ENCODE measurements at regions not wholly inside any gene's neighbourhood (a gene's known extent, or its start where the extent isn't known, plus 50 kb on each side); places are given as distances from the start of the nearest gene placed in this dataset.
"Not testable (repeated sequence)": the region's sequence is repeated elsewhere in the genome, so short reads cannot be mapped to it uniquely, and the experiment has no call there.

DNA sequence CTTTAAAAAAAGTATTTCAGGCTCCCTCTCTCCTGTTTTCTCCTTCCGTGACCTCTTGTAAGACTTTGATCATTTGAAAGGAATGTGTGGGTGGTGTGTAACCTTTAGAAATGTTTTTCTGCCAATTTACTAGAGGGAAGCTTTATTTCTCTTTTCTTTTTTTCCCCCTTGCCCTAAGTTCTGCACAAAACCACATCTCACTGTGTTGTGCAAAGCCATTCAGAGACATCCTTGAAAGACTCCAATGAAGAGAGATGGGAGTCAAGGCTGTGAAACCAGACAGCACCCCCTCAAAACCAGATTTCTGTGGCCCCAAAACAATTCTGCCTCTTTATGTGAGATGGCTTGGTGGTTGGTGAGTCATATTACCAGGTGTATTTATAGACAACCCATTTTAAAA lies 184.6 kb upstream of the ERBB4 start:
- TF ChIP-seq CTCF (IDR thresholded peaks at IDR 0.05): no peak
- no peak overlapping the region for H3K27ac ChIP-seq
- no peak for DNase-seq
- H3K36me3 ChIP-seq: no peaks in the 10 kb centered on the region
- WGBS, 2 donors: 64 to 82% methylated on average over 1 of the region's 1 CpG
- no peak for ATAC-seq
- H3K27me3 ChIP-seq: no peaks in the 10 kb centered on the region
- H3K9me3 ChIP-seq: peaks cover 0 to 5% (median 0%) of the 10 kb centered on the region in 11 donors
- H3K4me3 ChIP-seq: no peak overlapping the region
- no peaks in the 10 kb centered on the region for H3K4me1 ChIP-seq
- intact Hi-C loops (cut with DNase I): no loop called here

DNA sequence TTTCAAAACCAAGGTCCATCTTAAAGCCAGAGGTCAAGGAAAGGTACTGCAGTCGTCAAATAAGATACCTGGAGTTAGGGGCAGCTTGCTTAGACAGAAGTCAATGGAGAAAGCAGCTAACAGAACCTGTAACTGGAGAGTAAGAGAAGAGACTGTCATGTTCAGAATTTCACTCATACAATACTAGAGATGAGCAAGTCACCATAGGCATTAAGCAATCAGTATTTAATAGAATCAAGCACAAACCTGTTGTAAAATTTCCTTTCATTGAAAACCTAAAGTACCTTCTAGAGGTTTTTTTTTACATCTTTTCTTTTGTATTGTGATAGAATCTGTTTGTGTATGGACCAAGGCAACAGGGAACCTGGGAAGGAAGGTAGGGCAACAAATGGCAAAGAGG lies 183.4 kb upstream of the ERBB4 start:
- intact Hi-C loops (cut with DNase I): no loop called here
- no peak for TF ChIP-seq CTCF (IDR thresholded peaks at IDR 0.05)
- Histone ChIP-seq H3K4me1 (no peaks in the 10 kb centered on the region), H3K9me3 (peaks cover 0 to 5% (median 0%) of the 10 kb centered on the region in 11 donors), H3K4me3 (no peak overlapping the region), H3K27ac (no peak overlapping the region), H3K27me3 (no peaks in the 10 kb centered on the region), H3K36me3 (no peaks in the 10 kb centered on the region)
- no peak for ATAC-seq
- no peak for DNase-seq
- WGBS, 2 donors: 83 to 94% methylated on average over 1 of the region's 1 CpG

- Histone ChIP-seq H3K4me3 (no peak overlapping the region), H3K9me3 (peaks cover 0 to 5% (median 0%) of the 10 kb centered on the region in 11 donors), H3K36me3 (no peaks in the 10 kb centered on the region), H3K4me1 (no peaks in the 10 kb centered on the region), H3K27ac (no peak overlapping the region), H3K27me3 (no peaks in the 10 kb centered on the region)
- TF ChIP-seq CTCF (IDR thresholded peaks at IDR 0.05): no peak
- intact Hi-C loops (cut with DNase I): no loop called here
- DNase-seq: no peak
- peak in 1 of 8 donors; percentile 17 for ATAC-seq
- 93 to 94% methylated on average over 37 to 38 of the region's 38 CpGs for WGBS, 2 donors
These were observed 182.4 kb upstream of the ERBB4 start for GRCh38 chr2:212721026-212721451.

DNA sequence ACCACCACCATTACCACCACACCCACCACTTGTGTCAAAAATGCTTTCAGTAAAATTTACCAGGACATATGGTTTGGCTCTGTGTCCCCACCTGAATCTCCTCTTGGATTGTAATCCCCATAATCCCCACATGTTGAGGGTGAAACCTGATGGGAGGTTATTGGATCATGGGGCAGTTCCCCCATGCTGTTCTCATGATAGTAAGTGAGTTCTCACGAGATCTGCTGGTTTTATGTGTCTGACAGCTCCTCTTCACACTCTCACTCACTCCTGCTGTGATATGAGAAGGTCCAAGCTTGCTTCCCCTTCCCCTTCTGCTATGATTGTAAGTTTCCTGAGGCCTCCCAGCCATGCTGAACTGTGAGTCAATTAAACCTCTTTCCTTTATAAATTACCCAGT lies 176.8 kb upstream of the ERBB4 start:
- intact Hi-C loops (cut with DNase I); DNase-seq; H3K36me3 ChIP-seq; H3K4me3 ChIP-seq; H3K27ac ChIP-seq; H3K4me1 ChIP-seq; H3K9me3 ChIP-seq; H3K27me3 ChIP-seq; ATAC-seq: not testable (repeated sequence)
- 27 to 29% methylated on average over 1 of the region's 1 CpG for WGBS, 2 donors

DNA sequence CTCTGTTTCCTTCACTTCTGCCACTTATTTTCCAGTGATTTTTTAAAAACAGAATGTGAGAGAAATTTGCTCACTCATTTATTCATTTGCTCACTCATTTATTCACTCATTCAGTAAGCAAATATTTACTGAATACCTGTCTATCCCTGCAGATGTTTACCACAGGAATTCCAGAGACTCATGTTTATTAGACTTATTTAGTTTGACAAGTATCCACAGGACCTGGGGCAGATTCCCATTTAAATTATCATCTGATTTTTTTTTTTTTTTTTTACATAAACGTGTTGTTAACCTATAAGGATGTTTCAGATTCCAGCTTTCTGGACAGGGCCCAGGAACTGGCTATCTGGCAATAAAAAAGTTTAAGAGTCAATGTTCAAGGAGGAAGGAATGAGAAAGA lies 175.1 kb upstream of the ERBB4 start:
- no peaks in the 10 kb centered on the region for H3K4me1 ChIP-seq
- whole genome bisulfite sequencing, 2 donors: 22 to 25% methylated on average over 1 of the region's 1 CpG
- no peaks in the 10 kb centered on the region for H3K27me3 ChIP-seq
- DNase-seq: no peak
- no peak for ATAC-seq
- intact Hi-C loops (cut with DNase I): no loop called here
- no peak overlapping the region for H3K4me3 ChIP-seq
- H3K27ac ChIP-seq: no peak overlapping the region
- no peak for TF ChIP-seq CTCF (IDR thresholded peaks at IDR 0.05)
- H3K36me3 ChIP-seq: no peaks in the 10 kb centered on the region
- H3K9me3 ChIP-seq: no peaks in the 10 kb centered on the region
